ENCODE measurements at regions not wholly inside any gene's neighbourhood (a gene's known extent, or its start where the extent isn't known, plus 50 kb on each side); places are given as distances from the start of the nearest gene placed in this dataset.

DNA sequence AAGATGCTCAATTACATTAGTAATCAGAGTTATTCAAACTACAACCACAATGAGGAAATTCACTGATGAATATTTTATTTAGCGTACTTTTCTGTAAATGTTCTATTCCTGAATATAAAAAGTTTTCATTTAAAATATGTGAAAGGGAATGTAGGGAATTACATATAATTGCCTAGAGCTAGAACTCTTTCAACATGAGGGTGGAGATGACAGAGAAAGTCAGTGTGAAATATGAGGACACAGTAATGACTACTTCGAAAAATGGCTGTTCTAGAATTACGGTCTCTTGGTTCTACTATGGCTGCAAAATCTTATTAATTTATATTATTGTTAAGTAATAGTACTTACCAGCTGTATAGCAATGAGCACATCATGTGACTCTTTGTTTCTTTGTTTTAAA lies 1647.4 kb upstream of the PIK3C3 start:
- no peak for TF ChIP-seq EZH2 (IDR thresholded peaks at IDR 0.05; ENCODE audit: insufficient read depth, low read length)
- TF ChIP-seq, protein P1, sequence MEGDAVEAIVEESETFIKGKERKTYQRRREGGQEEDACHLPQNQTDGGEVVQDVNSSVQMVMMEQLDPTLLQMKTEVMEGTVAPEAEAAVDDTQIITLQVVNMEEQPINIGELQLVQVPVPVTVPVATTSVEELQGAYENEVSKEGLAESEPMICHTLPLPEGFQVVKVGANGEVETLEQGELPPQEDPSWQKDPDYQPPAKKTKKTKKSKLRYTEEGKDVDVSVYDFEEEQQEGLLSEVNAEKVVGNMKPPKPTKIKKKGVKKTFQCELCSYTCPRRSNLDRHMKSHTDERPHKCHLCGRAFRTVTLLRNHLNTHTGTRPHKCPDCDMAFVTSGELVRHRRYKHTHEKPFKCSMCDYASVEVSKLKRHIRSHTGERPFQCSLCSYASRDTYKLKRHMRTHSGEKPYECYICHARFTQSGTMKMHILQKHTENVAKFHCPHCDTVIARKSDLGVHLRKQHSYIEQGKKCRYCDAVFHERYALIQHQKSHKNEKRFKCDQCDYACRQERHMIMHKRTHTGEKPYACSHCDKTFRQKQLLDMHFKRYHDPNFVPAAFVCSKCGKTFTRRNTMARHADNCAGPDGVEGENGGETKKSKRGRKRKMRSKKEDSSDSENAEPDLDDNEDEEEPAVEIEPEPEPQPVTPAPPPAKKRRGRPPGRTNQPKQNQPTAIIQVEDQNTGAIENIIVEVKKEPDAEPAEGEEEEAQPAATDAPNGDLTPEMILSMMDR (IDR thresholded peaks at IDR 0.05; ENCODE audit: insufficient read depth, low read depth, low read length) = no peak
